ENCODE measurements at regions not wholly inside any gene's neighbourhood (a gene's known extent, or its start where the extent isn't known, plus 50 kb on each side); places are given as distances from the start of the nearest gene placed in this dataset.

DNA sequence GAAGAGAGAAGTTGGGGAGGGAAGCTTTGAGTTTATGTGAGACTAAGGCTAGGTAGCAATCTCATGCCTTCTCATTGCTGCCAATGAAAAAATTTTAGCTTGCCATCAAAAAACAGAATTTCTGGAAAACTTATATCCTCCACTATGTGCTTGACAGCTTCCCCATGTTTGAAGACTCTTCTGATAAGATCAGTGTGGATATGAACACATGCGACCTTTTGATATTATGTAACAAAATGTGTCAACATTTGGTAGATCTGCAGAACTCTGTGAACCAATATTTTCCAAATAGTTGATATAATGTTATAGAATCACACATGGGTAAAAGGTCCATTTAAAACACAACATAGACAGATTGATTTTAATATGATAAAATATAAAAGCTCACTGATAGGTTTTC is 380.9 kb upstream of the PROK2 start:
- no peaks in the 10 kb centered on the region for H3K9me3 ChIP-seq
- H3K4me3 ChIP-seq, result no peak overlapping the region
- in situ Hi-C loops (cut with MboI; ENCODE audit: low pct_ligation_motif_present in 1 of 4, low pct_unique_long_range_greater_than_20kb in 1 of 4, low sequenced_read_pairs in 3 of 4) (no loop called here), intact Hi-C loops (cut with DNase I; ENCODE audit: low total_unique reads) (no loop called here)
- TF ChIP-seq, protein P1, sequence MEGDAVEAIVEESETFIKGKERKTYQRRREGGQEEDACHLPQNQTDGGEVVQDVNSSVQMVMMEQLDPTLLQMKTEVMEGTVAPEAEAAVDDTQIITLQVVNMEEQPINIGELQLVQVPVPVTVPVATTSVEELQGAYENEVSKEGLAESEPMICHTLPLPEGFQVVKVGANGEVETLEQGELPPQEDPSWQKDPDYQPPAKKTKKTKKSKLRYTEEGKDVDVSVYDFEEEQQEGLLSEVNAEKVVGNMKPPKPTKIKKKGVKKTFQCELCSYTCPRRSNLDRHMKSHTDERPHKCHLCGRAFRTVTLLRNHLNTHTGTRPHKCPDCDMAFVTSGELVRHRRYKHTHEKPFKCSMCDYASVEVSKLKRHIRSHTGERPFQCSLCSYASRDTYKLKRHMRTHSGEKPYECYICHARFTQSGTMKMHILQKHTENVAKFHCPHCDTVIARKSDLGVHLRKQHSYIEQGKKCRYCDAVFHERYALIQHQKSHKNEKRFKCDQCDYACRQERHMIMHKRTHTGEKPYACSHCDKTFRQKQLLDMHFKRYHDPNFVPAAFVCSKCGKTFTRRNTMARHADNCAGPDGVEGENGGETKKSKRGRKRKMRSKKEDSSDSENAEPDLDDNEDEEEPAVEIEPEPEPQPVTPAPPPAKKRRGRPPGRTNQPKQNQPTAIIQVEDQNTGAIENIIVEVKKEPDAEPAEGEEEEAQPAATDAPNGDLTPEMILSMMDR (IDR thresholded peaks at IDR 0.05), result no peak
- TF ChIP-seq POLR2A (IDR thresholded peaks at IDR 0.05), result no peak
- TF ChIP-seq POLR2AphosphoS5 (IDR thresholded peaks at IDR 0.05), result no peak
- TF ChIP-seq EP300 (IDR thresholded peaks at IDR 0.05; ENCODE audit: low read depth), result no peak
- no peaks in the 10 kb centered on the region for H3K36me3 ChIP-seq
- peaks cover 0 to 12% (median 8%) of the 10 kb centered on the region in 4 donors for H3K4me1 ChIP-seq
- 94 to 100% methylated on average over 1 of the region's 1 CpG for WGBS, 2 donors (ENCODE audit: low coverage in 1 of 2)
- no peak for DNase-seq
- H3K27me3 ChIP-seq, result no peaks in the 10 kb centered on the region
- no peak overlapping the region for H3K27ac ChIP-seq

DNA sequence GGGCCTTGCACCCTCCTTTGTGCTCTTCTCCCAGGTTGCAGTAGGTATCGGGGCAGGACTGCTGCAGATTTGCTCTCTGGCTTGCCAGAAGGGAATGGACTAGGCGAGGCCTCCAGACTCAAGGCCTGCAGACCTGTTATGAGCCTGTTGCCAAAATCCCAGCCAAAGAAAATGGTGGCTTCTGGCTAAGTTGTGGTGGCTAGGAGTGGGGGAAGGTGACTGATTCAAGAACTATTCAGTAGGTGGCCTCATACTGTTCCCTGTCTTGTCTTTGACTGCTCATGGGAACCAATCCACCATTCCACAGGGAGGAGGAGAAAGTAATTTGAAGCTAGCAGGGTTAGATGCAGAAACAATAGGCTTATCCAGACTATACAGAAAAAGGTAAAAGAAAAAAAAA is 380.4 kb upstream of the PROK2 start:
- 87% methylated on average over 2 of the region's 2 CpGs; no CpG with 5 or more reads in 1 of the 2 donors for whole genome bisulfite sequencing, 2 donors (ENCODE audit: low coverage in 1 of 2)
- H3K36me3 ChIP-seq, result no peaks in the 10 kb centered on the region
- no peak overlapping the region for H3K27ac ChIP-seq
- TF ChIP-seq POLR2A (IDR thresholded peaks at IDR 0.05) (no peak), POLR2AphosphoS5 (IDR thresholded peaks at IDR 0.05) (no peak), EP300 (IDR thresholded peaks at IDR 0.05; ENCODE audit: low read depth) (no peak)
- TF ChIP-seq, protein P1 (IDR thresholded peaks at IDR 0.05), result no peak
- H3K27me3 ChIP-seq, result no peaks in the 10 kb centered on the region
- peaks cover 0 to 12% (median 8%) of the 10 kb centered on the region in 4 donors for H3K4me1 ChIP-seq
- H3K9me3 ChIP-seq, result no peaks in the 10 kb centered on the region
- DNase-seq, result no peak
- H3K4me3 ChIP-seq, result no peak overlapping the region
- intact Hi-C loops (cut with DNase I; ENCODE audit: low total_unique reads) (no loop called here), in situ Hi-C loops (cut with MboI; ENCODE audit: low pct_ligation_motif_present in 1 of 4, low pct_unique_long_range_greater_than_20kb in 1 of 4, low sequenced_read_pairs in 3 of 4) (no loop called here)

DNA sequence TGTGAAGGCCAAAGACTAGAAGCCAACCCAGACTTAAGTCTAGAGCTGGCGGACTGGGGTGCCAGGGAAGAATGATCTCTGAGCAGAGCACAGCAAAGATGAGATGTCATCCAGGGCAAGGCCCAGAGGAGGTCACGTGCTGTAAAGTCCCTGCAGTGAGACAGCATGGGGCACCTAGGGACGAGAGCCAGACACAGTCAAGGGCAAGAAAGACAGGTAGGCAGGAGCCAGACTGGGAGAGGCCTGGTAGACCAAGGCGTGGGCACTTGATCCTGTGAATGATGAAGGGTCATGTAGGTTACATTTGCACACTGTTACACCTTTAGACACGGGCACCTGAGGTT is 379.7 kb upstream of the PROK2 start:
- TF ChIP-seq POLR2A (IDR thresholded peaks at IDR 0.05) (no peak), EP300 (IDR thresholded peaks at IDR 0.05; ENCODE audit: low read depth) (no peak), POLR2AphosphoS5 (IDR thresholded peaks at IDR 0.05) (no peak)
- TF ChIP-seq, protein P1 (IDR thresholded peaks at IDR 0.05), result no peak
- no peaks in the 10 kb centered on the region for H3K9me3 ChIP-seq
- no peaks in the 10 kb centered on the region for H3K36me3 ChIP-seq
- 74 to 93% methylated on average over 4 to 5 of the region's 5 CpGs for WGBS, 2 donors (ENCODE audit: low coverage in 1 of 2)
- no peaks in the 10 kb centered on the region for H3K27me3 ChIP-seq
- in situ Hi-C loops (cut with MboI; ENCODE audit: low pct_ligation_motif_present in 1 of 4, low pct_unique_long_range_greater_than_20kb in 1 of 4, low sequenced_read_pairs in 3 of 4), result no loop called here
- intact Hi-C loops (cut with DNase I; ENCODE audit: low total_unique reads), result no loop called here
- H3K27ac ChIP-seq, result no peak overlapping the region
- peaks cover 0 to 12% (median 8%) of the 10 kb centered on the region in 4 donors for H3K4me1 ChIP-seq
- no peak overlapping the region for H3K4me3 ChIP-seq
- no peak for DNase-seq

DNA sequence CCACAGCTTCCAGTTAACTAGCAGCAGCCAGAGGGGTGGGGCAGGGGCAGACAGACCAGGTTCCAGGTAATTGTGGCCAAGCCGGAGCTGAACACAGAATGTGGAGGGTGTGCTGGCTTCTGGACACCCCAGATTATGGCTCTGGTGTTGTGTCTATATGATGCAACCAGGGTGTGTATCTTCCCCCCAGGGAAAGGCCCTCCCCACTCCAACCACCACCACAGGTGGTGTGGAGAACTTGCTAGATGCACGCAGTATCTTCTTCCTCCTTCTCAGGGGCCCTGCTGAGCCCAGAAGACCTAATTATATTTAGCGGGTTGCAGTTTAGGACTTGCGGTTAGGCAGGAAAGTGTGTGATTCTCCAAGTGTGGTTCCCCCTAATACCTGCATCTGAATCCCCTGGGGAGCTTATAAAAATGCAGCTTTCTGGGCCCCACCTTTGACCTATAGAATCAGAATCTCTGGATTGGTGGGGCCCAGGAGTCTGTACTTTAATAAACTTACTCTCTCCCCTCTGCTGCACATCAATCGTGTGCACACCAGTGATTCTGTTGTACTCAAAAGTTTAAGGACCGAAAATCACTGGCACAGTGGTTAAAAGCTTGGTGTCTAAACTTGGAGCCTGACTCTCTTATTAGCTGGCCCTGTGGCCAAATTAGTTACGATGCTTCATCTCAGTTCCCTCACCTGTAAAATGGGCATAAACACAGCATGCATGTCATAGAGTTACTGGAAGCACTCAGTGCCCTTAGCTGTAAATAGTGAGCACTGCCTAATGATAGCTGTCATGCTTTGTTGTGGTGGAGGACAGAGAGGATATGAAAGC is 379.1 kb upstream of the PROK2 start:
- H3K27me3 ChIP-seq, result no peaks in the 10 kb centered on the region
- in situ Hi-C loops (cut with MboI; ENCODE audit: low pct_ligation_motif_present in 1 of 4, low pct_unique_long_range_greater_than_20kb in 1 of 4, low sequenced_read_pairs in 3 of 4) (no loop called here), intact Hi-C loops (cut with DNase I; ENCODE audit: low total_unique reads) (no loop called here)
- H3K4me3 ChIP-seq, result no peak overlapping the region
- no peaks in the 10 kb centered on the region for H3K9me3 ChIP-seq
- TF ChIP-seq EP300 (IDR thresholded peaks at IDR 0.05; ENCODE audit: low read depth) (no peak), POLR2AphosphoS5 (IDR thresholded peaks at IDR 0.05) (no peak), POLR2A (IDR thresholded peaks at IDR 0.05) (no peak)
- TF ChIP-seq, protein P1 (IDR thresholded peaks at IDR 0.05), result no peak
- WGBS, 2 donors (ENCODE audit: low coverage in 1 of 2), result 76 to 100% methylated on average over 2 to 7 of the region's 7 CpGs
- peak; percentile 51 for DNase-seq
- H3K36me3 ChIP-seq, result no peaks in the 10 kb centered on the region
- peaks cover 0 to 12% (median 8%) of the 10 kb centered on the region in 4 donors for H3K4me1 ChIP-seq
- H3K27ac ChIP-seq, result no peak overlapping the region

Measured in transverse colon (tissue), 4 donors.